A673 (cell line): ENCODE measurements at regions not wholly inside any gene's neighbourhood (a gene's known extent, or its start where the extent isn't known, plus 50 kb on each side); places are given as distances from the start of the nearest gene placed in this dataset.

Experiments used
- EZH2 ChIP-seq: fragments of 200-600 bp; sonication (generic); IDR thresholded peaks from 2 replicates; pipeline ENCODE4 v1.6.1; 2017; ENCODE audit warnings: borderline replicate concordance, low read depth, mild to moderate bottlenecking, mixed read lengths, antibody characterized with exemption, low read length; ENCODE audit not compliant: poor library complexity, severe bottlenecking
- TF ChIP-seq, protein P1 (sequence below): fragments of 300-800, 200-600 bp; sonication (generic); conservative IDR thresholded peaks from 2 replicates; pipeline ENCODE4 v1.5.1; 2017; ENCODE audit warnings: low read depth, mild to moderate bottlenecking, antibody characterized with exemption, low read length, moderate library complexity, mixed read lengths

DNA sequence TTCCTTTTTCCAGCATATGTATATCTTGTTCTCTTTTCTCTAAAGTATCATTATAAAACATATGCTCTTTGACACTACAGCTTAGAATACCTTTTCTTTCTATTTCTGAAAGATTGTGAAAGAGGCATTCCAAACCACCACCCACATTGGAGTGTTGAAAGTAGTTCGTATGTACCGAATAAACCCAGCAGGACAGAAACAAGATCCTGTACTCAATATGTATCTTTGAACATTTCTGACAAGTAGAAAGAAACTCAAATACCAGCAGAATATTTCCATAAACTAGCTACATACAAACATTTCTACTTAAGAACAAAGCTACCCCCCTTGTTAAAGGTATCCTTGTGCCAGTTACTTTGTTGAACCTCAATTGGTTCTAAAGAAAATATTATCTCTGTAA lies 415.3 kb upstream of the ALCAM start:
- TF ChIP-seq, protein P1, sequence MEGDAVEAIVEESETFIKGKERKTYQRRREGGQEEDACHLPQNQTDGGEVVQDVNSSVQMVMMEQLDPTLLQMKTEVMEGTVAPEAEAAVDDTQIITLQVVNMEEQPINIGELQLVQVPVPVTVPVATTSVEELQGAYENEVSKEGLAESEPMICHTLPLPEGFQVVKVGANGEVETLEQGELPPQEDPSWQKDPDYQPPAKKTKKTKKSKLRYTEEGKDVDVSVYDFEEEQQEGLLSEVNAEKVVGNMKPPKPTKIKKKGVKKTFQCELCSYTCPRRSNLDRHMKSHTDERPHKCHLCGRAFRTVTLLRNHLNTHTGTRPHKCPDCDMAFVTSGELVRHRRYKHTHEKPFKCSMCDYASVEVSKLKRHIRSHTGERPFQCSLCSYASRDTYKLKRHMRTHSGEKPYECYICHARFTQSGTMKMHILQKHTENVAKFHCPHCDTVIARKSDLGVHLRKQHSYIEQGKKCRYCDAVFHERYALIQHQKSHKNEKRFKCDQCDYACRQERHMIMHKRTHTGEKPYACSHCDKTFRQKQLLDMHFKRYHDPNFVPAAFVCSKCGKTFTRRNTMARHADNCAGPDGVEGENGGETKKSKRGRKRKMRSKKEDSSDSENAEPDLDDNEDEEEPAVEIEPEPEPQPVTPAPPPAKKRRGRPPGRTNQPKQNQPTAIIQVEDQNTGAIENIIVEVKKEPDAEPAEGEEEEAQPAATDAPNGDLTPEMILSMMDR: no peak
- TF ChIP-seq EZH2: no peak
